H1 (cell line): ENCODE measurements at regions not wholly inside any gene's neighbourhood (a gene's known extent, or its start where the extent isn't known, plus 50 kb on each side); places are given as distances from the start of the nearest gene placed in this dataset.

Experiments
- CTCF ChIA-PET: fragments of 300-600 bp; sonication (Branson Sonifier 250); formaldehyde crosslinking; loops from one replicate; lab custom pipeline; 2021; ENCODE audit not compliant: partially characterized antibody; lab: Charles Lee
- POLR2A ChIA-PET: fragments of 300-600 bp; sonication (Branson Sonifier 250); formaldehyde crosslinking; loops from one replicate; lab custom pipeline; 2021; ENCODE audit warnings: inconsistent platforms; ENCODE audit not compliant: partially characterized antibody; lab: Charles Lee
- DNase-seq, 2 experiments: peaks; one replicate each; pipeline versions ENCODE4 v3.0.0 to v3.0.0-alpha.2; 2010 to 2022; ENCODE audit warnings: low spot score in 2 of 2, low read depth in 1 of 2, mixed read lengths in 1 of 2
- FAIRE-seq: peaks from 2 replicates; lab custom pipeline; 2011; peaks lifted over from hg19 to GRCh38; lab: Jason Lieb, UNC
- H2AFZ ChIP-seq: 2 replicates; pipeline ENCODE4 v1.8.1; 2012; ENCODE audit warnings: low read length, inconsistent platforms
- H2AK5ac ChIP-seq: 2 replicates; pipeline ENCODE4 v1.6.1; 2013; ENCODE audit warnings: low read depth, low read length
- H2BK120ac ChIP-seq: replicated peaks from 2 replicates; pipeline ENCODE3; 2013; ENCODE audit warnings: low read depth, low read length, inconsistent platforms
- H2BK12ac ChIP-seq: 2 replicates; pipeline ENCODE4 v1.6.1; 2013; ENCODE audit warnings: low read depth, low read length
- H2BK15ac ChIP-seq: 2 replicates; pipeline ENCODE4 v1.6.1; 2013; ENCODE audit warnings: low read length
- H2BK20ac ChIP-seq: 2 replicates; pipeline ENCODE4 v1.6.1; 2013; ENCODE audit warnings: low read length
- H2BK5ac ChIP-seq: 2 replicates; pipeline ENCODE4 v1.6.1; 2013; ENCODE audit warnings: low read depth, low read length
- H3K14ac ChIP-seq: 2 replicates; pipeline ENCODE4 v1.6.1; 2013; ENCODE audit warnings: inconsistent platforms; ENCODE audit not compliant: insufficient read length
- H3K18ac ChIP-seq: 2 replicates; pipeline ENCODE4 v1.6.1; 2013; ENCODE audit warnings: low read length; ENCODE audit errors: extremely low read depth
- H3K23ac ChIP-seq: 2 replicates; pipeline ENCODE4 v1.6.1; 2013; ENCODE audit warnings: inconsistent platforms; ENCODE audit not compliant: insufficient read length
- H3K23me2 ChIP-seq: 2 replicates; pipeline ENCODE4 v1.6.1; 2013; ENCODE audit warnings: low read depth, low read length
- H3K27ac ChIP-seq: 2 replicates; pipeline ENCODE4 v1.6.1; 2011; ENCODE audit warnings: low read depth, low read length, inconsistent platforms
- H3K27me3 ChIP-seq, 4 experiments: replicated peaks in 1 of 4; 1 replicate in 1 of 4; 2 replicates in 3 of 4; pipeline versions ENCODE4 v1.6.1 to v1.8.1; 2011 to 2013; ENCODE audit warnings: low read length in 3 of 4, mild to moderate bottlenecking in 3 of 4, inconsistent platforms in 2 of 4, mixed read lengths in 2 of 4, moderate library complexity in 1 of 4; ENCODE audit not compliant: control insufficient read depth in 3 of 4, insufficient read depth in 3 of 4; ENCODE audit errors: extremely low read depth in 1 of 4
- H3K36me3 ChIP-seq, 4 experiments: 2 replicates each; pipeline versions ENCODE4 v1.6.1 to v1.8.1; 2011 to 2013; ENCODE audit warnings: mild to moderate bottlenecking in 4 of 4, low read length in 3 of 4, moderate library complexity in 2 of 4, control low read depth in 1 of 4, inconsistent platforms in 1 of 4; ENCODE audit not compliant: insufficient read depth in 4 of 4, control insufficient read depth in 2 of 4
- H3K4ac ChIP-seq: replicated peaks from 2 replicates; pipeline ENCODE3; 2013; ENCODE audit warnings: low read length, low read depth, mixed read lengths, inconsistent platforms; ENCODE audit not compliant: insufficient read length
- H3K4me1 ChIP-seq, 4 experiments: replicated peaks in 1 of 4; 1 replicate in 1 of 4; 2 replicates in 3 of 4; pipeline versions ENCODE4 v1.6.1 to v1.8.1; 2011 to 2013; ENCODE audit warnings: low read length in 3 of 4, inconsistent platforms in 2 of 4, mixed read lengths in 1 of 4; ENCODE audit not compliant: insufficient read depth in 4 of 4, control insufficient read depth in 3 of 4
- H3K4me2 ChIP-seq, 2 experiments: 2 replicates each; pipeline versions ENCODE4 v1.6.1 to v1.8.1; 2011 to 2013; ENCODE audit warnings: low read depth in 2 of 2, low read length in 2 of 2, control low read depth in 1 of 2, inconsistent platforms in 1 of 2, mild to moderate bottlenecking in 1 of 2; ENCODE audit not compliant: insufficient read depth in 1 of 2
- H3K4me3 ChIP-seq, 4 experiments: fragments of 200-600, 300-600 bp in 1 of 4; sonication (generic), shearing (Covaris generic), sonication (Bioruptor Twin) in 1 of 4; 2 replicates each; pipeline versions ENCODE4 v1.5.1 to v1.8.1; 2011 to 2016; ENCODE audit warnings: low read length in 4 of 4, low read depth in 3 of 4, control low read depth in 2 of 4, inconsistent platforms in 2 of 4, mild to moderate bottlenecking in 2 of 4, mixed read lengths in 1 of 4, moderate library complexity in 1 of 4; ENCODE audit not compliant: insufficient read depth in 2 of 4; ENCODE audit errors: extremely low read depth in 1 of 4
- H3K56ac ChIP-seq: replicated peaks from 2 replicates; pipeline ENCODE3; 2013; ENCODE audit warnings: low read depth, mild to moderate bottlenecking, mixed read lengths, low read length, inconsistent platforms; ENCODE audit not compliant: insufficient read length
- H3K79me1 ChIP-seq: 2 replicates; pipeline ENCODE4 v1.6.1; 2013; ENCODE audit warnings: low read depth, low read length, control low read depth
- H3K79me2 ChIP-seq, 2 experiments: 2 replicates each; pipeline versions ENCODE4 v1.6.1 to v1.8.1; 2012 to 2013; ENCODE audit warnings: low read length in 2 of 2, mild to moderate bottlenecking in 2 of 2, inconsistent platforms in 1 of 2; ENCODE audit not compliant: insufficient read depth in 2 of 2, control insufficient read depth in 1 of 2
- H3K9ac ChIP-seq, 4 experiments: replicated peaks in 1 of 4; 1 replicate in 1 of 4; 2 replicates in 3 of 4; pipeline versions ENCODE4 v1.6.1 to v1.8.1; 2011 to 2013; ENCODE audit warnings: low read depth in 3 of 4, low read length in 3 of 4, control low read depth in 2 of 4, mild to moderate bottlenecking in 2 of 4, moderate library complexity in 2 of 4, inconsistent platforms in 1 of 4; ENCODE audit errors: extremely low read depth in 1 of 4
- H3K9me3 ChIP-seq, 2 experiments: 2 replicates each; pipeline versions ENCODE4 v1.6.1 to v1.8.1; 2012 to 2013; ENCODE audit warnings: mild to moderate bottlenecking in 2 of 2, moderate library complexity in 2 of 2, control low read depth in 1 of 2, inconsistent platforms in 1 of 2, low read depth in 1 of 2, low read length in 1 of 2, mixed read lengths in 1 of 2; ENCODE audit not compliant: insufficient read depth in 2 of 2
- H4K20me1 ChIP-seq, 2 experiments: replicated peaks in 1 of 2; 2 replicates each; pipeline versions ENCODE3 to v1.8.1; 2011 to 2013; ENCODE audit warnings: inconsistent platforms in 2 of 2, low read length in 2 of 2, mild to moderate bottlenecking in 1 of 2; ENCODE audit not compliant: insufficient read depth in 2 of 2, control insufficient read depth in 1 of 2
- H4K5ac ChIP-seq: 2 replicates; pipeline ENCODE4 v1.6.1; 2013; ENCODE audit warnings: low read length, low read depth, mixed read lengths, inconsistent platforms; ENCODE audit not compliant: insufficient read length
- H4K8ac ChIP-seq: 2 replicates; pipeline ENCODE4 v1.8.0; 2013; ENCODE audit warnings: mild to moderate bottlenecking, moderate library complexity, low read length, inconsistent platforms; ENCODE audit not compliant: insufficient read depth; ENCODE audit errors: extremely low read depth
- H4K91ac ChIP-seq: replicated peaks from 2 replicates; pipeline ENCODE3; 2013; ENCODE audit warnings: low read length, mixed read lengths, inconsistent platforms; ENCODE audit not compliant: insufficient read length
- JUN ChIP-seq: IDR thresholded peaks from 2 replicates; pipeline ENCODE4 v1.6.1; 2011; ENCODE audit warnings: low read depth, mild to moderate bottlenecking, improper control_type of control experiment, low read length
- POLR2A ChIP-seq, 2 experiments: IDR thresholded peaks; 1 replicate in 1 of 2; 2 replicates in 1 of 2; pipeline ENCODE4 v1.6.1; 2011; ENCODE audit warnings: low read depth in 2 of 2, low read length in 2 of 2, mild to moderate bottlenecking in 2 of 2; ENCODE audit errors: control extremely low read depth in 1 of 2
- SIN3A ChIP-seq, 2 experiments: IDR thresholded peaks in 1 of 2; conservative IDR thresholded peaks in 1 of 2; 2 replicates each; pipeline ENCODE4 v1.6.1; 2011 to 2012; ENCODE audit warnings: low read length in 2 of 2, improper control_type of control experiment in 1 of 2, low read depth in 1 of 2, mild to moderate bottlenecking in 1 of 2
- WGBS, 2 experiments: shearing (Covaris generic) in 1 of 2; methylation state at CpG; one replicate each; pipeline versions ENCODE4 v1.1.6 to v1.1.7; 2013 to 2015; ENCODE audit warnings: low lambda C conversion rate in 2 of 2, mixed read lengths in 2 of 2, inconsistent platforms in 1 of 2, low coverage in 1 of 2, missing lambda C conversion rate in 1 of 2; ENCODE audit not compliant: insufficient replicate concordance in 2 of 2, insufficient coverage in 1 of 2, insufficient read length in 1 of 2; ENCODE audit errors: extremely low coverage in 1 of 2, missing lambda C conversion rate in 1 of 2; 5-methylcytosine and 5-hydroxymethylcytosine counted together

- no peak overlapping the region for H2BK12ac ChIP-seq
- H3K23me2 ChIP-seq, result no peaks in the 10 kb centered on the region
- no peak overlapping the region for H3K9ac ChIP-seq
- H3K9me3 ChIP-seq, result no peaks in the 10 kb centered on the region
- peaks cover 0 to 2% (median 0%) of the 10 kb centered on the region in 4 experiments; a peak in 1 of 7 replicates for H3K4me1 ChIP-seq
- H3K4ac ChIP-seq, result no peak overlapping the region
- no peak overlapping the region for H2AK5ac ChIP-seq
- no peaks in the 10 kb centered on the region for H3K36me3 ChIP-seq
- H3K79me2 ChIP-seq, result no peaks in the 10 kb centered on the region
- H4K91ac ChIP-seq, result no peak overlapping the region
- H3K4me3 ChIP-seq, result no peak overlapping the region
- TF ChIP-seq POLR2A (IDR thresholded peaks at IDR 0.05; ENCODE audit: control extremely low read depth in 1 of 2, low read depth in 2 of 2, low read length in 2 of 2), result no peak
- no peak for TF ChIP-seq SIN3A (conservative IDR thresholded peaks at IDR 0.05 in 1 of 2, IDR thresholded peaks at IDR 0.05 in 1 of 2; ENCODE audit: low read depth in 1 of 2, low read length in 2 of 2)
- TF ChIP-seq JUN, result no peak
- H4K8ac ChIP-seq, result no peak overlapping the region
- H3K4me2 ChIP-seq, result no peak overlapping the region
- ChIA-PET CTCF (no interaction called here), POLR2A (no interaction called here)
- H3K27me3 ChIP-seq, result no peaks in the 10 kb centered on the region
- H2BK120ac ChIP-seq, result no peak overlapping the region
- H2AFZ ChIP-seq, result no peak overlapping the region
- H3K56ac ChIP-seq, result no peak overlapping the region
- no peak overlapping the region for H3K23ac ChIP-seq
- no peak overlapping the region for H3K14ac ChIP-seq
- no peak overlapping the region for H2BK20ac ChIP-seq
- no peak for FAIRE-seq
- no peak overlapping the region for H4K5ac ChIP-seq
- H3K79me1 ChIP-seq, result no peaks in the 10 kb centered on the region
- no peak overlapping the region for H3K18ac ChIP-seq
- no peaks in the 10 kb centered on the region for H4K20me1 ChIP-seq
- H2BK15ac ChIP-seq, result no peak overlapping the region
- H2BK5ac ChIP-seq, result no peak overlapping the region
- no peak overlapping the region for H3K27ac ChIP-seq
- 92% methylated on average over 2 of the region's 2 CpGs; no CpG with 5 or more reads in 1 of the 2 experiments for WGBS, 2 experiments
- no peak for DNase-seq
Observed at GRCh38 chr2:219798430-219798829, 171.0 kb downstream of the SLC4A3 start.
